Fibroblast of lung (primary cell): ENCODE measurements at regions not wholly inside any gene's neighbourhood (a gene's known extent, or its start where the extent isn't known, plus 50 kb on each side); places are given as distances from the start of the nearest gene placed in this dataset.

ENCODE experiments used
- CTCF ChIP-seq, 2 donors: IDR thresholded peaks in 1 of 2; conservative IDR thresholded peaks in 1 of 2; 1 replicate in 1 of 2; 2 replicates in 1 of 2; pipeline ENCODE4 v1.5.1; 2011 to 2012; ENCODE audit warnings: low read length in 2 of 2, control low read depth in 1 of 2, inconsistent platforms in 1 of 2, low read depth in 1 of 2, mild to moderate bottlenecking in 1 of 2
- EZH2 ChIP-seq: IDR thresholded peaks from 2 replicates; pipeline ENCODE4 v1.5.1; 2012; ENCODE audit warnings: low read length, control low read depth, mild to moderate bottlenecking; ENCODE audit errors: missing control alignments

- TF ChIP-seq CTCF (conservative IDR thresholded peaks at IDR 0.05 in 1 of 2, IDR thresholded peaks at IDR 0.05 in 1 of 2; ENCODE audit: low read depth in 1 of 2, low read length in 2 of 2), result no peak
- no peak for TF ChIP-seq EZH2
These were observed 237.0 kb upstream of the CDH18 start for GRCh38 chr5:20224966-20225365.
